ENCODE measurements at regions not wholly inside any gene's neighbourhood (a gene's known extent, or its start where the extent isn't known, plus 50 kb on each side); places are given as distances from the start of the nearest gene placed in this dataset.
A peak's percentile ranks its signal among the peaks of the same experiment; 100 is the strongest.
"Not testable (repeated sequence)": the region's sequence is repeated elsewhere in the genome, so short reads cannot be mapped to it uniquely, and the experiment has no call there.

DNA sequence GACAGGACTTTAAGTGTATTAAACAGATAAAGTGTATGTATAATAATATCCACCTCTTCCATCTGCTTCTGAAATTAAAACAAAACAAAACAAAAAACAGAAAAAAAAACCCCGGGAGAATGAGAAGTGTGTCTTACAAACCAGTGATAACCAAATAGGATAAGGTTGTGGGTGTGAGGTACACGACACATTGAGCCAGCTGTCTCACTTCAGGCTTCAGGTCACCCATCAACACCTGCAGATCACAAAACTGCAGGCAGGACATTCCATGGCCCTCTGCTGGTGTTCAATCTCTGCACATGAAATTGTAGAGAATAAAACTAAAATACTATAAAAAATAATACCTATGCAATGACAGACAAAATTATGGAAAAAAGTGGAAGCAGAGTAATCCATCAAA is 339.9 kb downstream of the SFMBT2 start:
- no peak for DNase-seq (ENCODE audit: insufficient read length, low spot score)
- FAIRE-seq: no peak
- TF ChIP-seq, protein P1, sequence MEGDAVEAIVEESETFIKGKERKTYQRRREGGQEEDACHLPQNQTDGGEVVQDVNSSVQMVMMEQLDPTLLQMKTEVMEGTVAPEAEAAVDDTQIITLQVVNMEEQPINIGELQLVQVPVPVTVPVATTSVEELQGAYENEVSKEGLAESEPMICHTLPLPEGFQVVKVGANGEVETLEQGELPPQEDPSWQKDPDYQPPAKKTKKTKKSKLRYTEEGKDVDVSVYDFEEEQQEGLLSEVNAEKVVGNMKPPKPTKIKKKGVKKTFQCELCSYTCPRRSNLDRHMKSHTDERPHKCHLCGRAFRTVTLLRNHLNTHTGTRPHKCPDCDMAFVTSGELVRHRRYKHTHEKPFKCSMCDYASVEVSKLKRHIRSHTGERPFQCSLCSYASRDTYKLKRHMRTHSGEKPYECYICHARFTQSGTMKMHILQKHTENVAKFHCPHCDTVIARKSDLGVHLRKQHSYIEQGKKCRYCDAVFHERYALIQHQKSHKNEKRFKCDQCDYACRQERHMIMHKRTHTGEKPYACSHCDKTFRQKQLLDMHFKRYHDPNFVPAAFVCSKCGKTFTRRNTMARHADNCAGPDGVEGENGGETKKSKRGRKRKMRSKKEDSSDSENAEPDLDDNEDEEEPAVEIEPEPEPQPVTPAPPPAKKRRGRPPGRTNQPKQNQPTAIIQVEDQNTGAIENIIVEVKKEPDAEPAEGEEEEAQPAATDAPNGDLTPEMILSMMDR (IDR thresholded peaks at IDR 0.05; ENCODE audit: insufficient read depth, missing control alignments): no peak

DNA sequence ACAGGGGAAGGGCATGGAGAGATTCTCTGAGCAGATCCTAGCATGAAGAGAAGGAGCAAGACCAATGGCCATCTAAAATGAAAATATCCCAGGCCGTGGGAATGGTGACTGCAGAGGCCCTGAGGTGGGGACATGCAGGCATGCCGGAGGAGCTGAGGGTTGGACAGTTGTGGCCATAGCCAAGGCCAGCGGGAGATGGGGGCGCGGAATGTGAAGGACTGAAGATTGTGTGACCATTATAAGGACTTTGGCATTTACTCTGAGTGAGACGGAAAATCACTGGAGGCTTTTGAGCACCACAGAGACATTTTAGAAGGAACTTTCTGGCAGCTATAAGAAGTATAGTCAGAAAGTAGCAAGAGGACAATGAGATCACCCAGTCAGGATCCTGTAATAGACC is 341.1 kb downstream of the SFMBT2 start:
- TF ChIP-seq, protein P1 (IDR thresholded peaks at IDR 0.05; ENCODE audit: insufficient read depth, missing control alignments): no peak
- DNase-seq (ENCODE audit: insufficient read length, low spot score) (no peak), FAIRE-seq (no peak)

DNA sequence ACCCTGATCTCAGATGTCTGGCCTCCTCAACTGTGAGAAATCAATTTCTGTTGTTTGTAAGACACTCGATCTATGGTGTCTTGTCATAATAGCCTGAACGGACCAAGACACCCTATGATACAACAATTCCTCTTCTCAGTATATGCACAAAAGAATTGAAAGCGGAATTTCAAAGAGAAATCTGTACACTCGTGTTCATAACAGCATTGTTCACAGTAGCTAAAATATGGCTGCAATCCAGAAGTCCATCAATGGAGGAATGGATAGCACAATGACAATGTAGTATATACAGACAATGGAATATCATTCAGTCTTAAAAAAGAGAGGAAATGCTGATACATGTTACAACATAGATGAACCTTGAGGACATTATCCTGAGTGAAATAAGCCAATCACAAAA is 354.6 kb downstream of the SFMBT2 start:
- DNase-seq (ENCODE audit: insufficient read length, low spot score): no peak
- TF ChIP-seq, protein P1 (IDR thresholded peaks at IDR 0.05; ENCODE audit: insufficient read depth, missing control alignments): no peak
- FAIRE-seq: no peak

DNA sequence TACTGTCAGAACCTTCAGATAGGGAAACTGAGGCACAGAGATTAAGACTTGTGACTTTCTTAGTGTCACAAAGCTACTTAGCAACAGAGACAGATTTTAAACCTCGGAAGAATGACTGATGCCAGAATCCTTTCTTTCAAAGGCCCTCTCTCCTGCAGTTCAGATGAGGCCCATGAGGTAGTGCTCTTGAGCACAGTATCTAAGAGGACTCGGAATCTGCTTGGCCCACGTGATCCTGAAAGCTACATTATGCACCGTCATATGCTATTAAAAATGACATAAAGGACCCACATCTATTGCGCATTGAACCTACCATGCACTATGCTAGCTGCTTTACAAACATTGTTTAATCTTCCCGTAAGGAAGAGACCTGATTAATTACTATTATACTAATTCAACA is 355.9 kb downstream of the SFMBT2 start:
- no peak for FAIRE-seq
- TF ChIP-seq, protein P1 (IDR thresholded peaks at IDR 0.05; ENCODE audit: insufficient read depth, missing control alignments): peak; percentile 4
- DNase-seq (ENCODE audit: insufficient read length, low spot score): no peak

DNA sequence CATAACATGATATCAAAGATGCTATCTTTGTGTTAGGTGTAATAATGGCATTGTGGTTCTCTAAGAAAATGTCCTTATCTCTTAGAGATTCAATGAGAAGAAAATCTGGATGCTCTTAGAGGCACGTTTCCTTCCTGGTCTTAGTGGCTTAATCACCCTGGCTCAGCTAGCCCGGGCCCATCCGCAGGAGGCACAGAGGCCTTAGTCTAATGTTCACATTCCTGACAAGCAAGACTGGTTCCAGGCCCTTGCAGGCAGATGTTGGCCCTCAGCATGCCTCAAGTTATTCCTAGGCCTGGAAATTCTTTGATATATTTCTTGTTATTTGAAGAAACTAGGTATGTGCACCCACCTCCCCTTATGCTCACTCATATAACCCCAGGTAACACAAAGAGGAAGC is 357.6 kb downstream of the SFMBT2 start:
- no peak for FAIRE-seq

DNA sequence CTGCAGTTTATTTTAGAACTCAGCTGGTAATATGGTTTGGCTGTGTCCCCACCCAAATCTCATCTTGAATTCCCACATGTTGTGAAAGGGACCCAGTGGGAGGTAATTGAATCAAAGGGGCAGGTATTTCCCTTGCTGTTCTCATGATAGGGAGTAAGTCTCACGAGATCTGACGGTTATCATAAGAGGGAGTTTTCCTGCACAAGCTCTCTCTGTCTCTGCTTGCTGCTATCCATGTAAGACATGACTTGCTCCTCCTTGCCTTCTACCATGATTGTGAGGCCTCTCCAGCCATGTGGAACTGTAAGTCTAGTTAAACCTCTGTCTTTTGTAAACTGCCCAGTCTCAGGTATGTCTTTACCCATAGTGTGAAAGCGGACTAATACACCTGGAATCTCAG is 360.8 kb downstream of the SFMBT2 start:
- DNase-seq (ENCODE audit: insufficient read length, low spot score); FAIRE-seq: not testable (repeated sequence)

More for the DNA sequence above, 357.6 kb downstream of the SFMBT2 start:
- TF ChIP-seq, protein P1 (IDR thresholded peaks at IDR 0.05; ENCODE audit: insufficient read depth, missing control alignments): no peak
- no peak for DNase-seq (ENCODE audit: insufficient read length, low spot score)

DNA sequence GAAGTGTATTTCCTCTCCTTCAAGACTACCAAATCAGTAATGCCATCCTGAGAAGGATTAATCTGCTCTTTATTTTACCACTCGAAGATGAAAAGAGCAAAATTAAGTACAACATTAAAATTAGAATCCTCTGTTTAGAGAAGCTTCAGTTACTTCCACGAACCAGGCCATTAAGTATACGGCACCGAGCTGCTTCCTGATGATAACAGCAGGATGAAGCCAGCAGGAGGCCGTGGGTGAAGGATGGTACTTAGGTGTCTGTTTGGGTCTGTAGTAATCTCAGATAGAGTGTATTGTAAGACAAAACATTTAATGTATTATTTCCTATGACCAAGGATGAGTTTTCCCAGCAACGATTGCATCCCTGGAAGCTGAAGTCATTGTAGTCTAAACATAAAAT is 362.8 kb downstream of the SFMBT2 start:
- DNase-seq (ENCODE audit: insufficient read length, low spot score) (no peak), FAIRE-seq (no peak)
- TF ChIP-seq, protein P1 (IDR thresholded peaks at IDR 0.05; ENCODE audit: insufficient read depth, missing control alignments): no peak

DNA sequence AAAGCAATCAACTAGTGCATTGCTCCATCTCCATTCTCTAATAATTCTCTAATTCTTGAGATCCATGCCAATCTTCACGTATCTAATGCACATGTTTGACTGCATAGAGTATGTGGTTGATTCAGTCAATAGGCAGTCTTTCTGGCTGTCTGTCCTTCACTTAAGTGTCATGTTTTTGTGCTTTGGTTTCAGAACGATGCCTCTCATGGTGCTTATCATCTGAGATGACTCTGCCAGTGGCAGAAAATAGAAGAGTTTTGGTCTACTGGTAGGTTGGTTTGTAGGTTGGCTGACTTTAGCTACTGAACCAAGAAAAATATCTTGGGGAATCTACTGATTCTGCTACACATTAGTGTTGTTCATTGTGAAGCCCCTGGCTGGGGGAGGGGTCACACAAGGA is 364.2 kb downstream of the SFMBT2 start:
- DNase-seq (ENCODE audit: insufficient read length, low spot score) (no peak), FAIRE-seq (no peak)
- TF ChIP-seq, protein P1 (IDR thresholded peaks at IDR 0.05; ENCODE audit: insufficient read depth, missing control alignments): no peak

All from D721Med (cell line).